ENCODE measurements at regions not wholly inside any gene's neighbourhood (a gene's known extent, or its start where the extent isn't known, plus 50 kb on each side); places are given as distances from the start of the nearest gene placed in this dataset.
A peak's percentile ranks its signal among the peaks of the same experiment; 100 is the strongest.

GRCh38 chr12:126418400-126418799 is 1353.2 kb downstream of the AACS start:
- no peaks in the 10 kb centered on the region for H3K9me3 ChIP-seq
- H3K27me3 ChIP-seq = no peaks in the 10 kb centered on the region
- peak in 1 of 2 donors; percentile 32 for DNase-seq
- no peak overlapping the region for H3K4me3 ChIP-seq
- no peak for TF ChIP-seq CTCF (IDR thresholded peaks at IDR 0.05)
- no peak for TF ChIP-seq EP300 (IDR thresholded peaks at IDR 0.05)
- TF ChIP-seq POLR2AphosphoS5 (IDR thresholded peaks at IDR 0.05) = no peak
- no peak for TF ChIP-seq POLR2A (IDR thresholded peaks at IDR 0.05)
- H3K27ac ChIP-seq = no peak overlapping the region
- WGBS, 5 donors = 61 to 85% (median 77%) methylated on average over 5 of the region's 5 CpGs
- no peaks in the 10 kb centered on the region for H3K4me1 ChIP-seq
- intact Hi-C loops (cut with DNase I; ENCODE audit: low total_unique reads) = no loop called here
- H3K36me3 ChIP-seq = no peaks in the 10 kb centered on the region

GRCh38 chr12:126419131-126419530 is 1353.9 kb downstream of the AACS start:
- intact Hi-C loops (cut with DNase I; ENCODE audit: low total_unique reads) = no loop called here
- Histone ChIP-seq H3K4me3 (no peak overlapping the region), H3K27ac (no peak overlapping the region), H3K27me3 (no peaks in the 10 kb centered on the region), H3K36me3 (no peaks in the 10 kb centered on the region), H3K9me3 (no peaks in the 10 kb centered on the region), H3K4me1 (no peaks in the 10 kb centered on the region)
- 37 to 53% (median 43%) methylated on average over 2 of the region's 2 CpGs for WGBS, 5 donors
- no peak for TF ChIP-seq POLR2AphosphoS5 (IDR thresholded peaks at IDR 0.05)
- TF ChIP-seq CTCF (IDR thresholded peaks at IDR 0.05) = no peak
- TF ChIP-seq EP300 (IDR thresholded peaks at IDR 0.05) = no peak
- DNase-seq = no peak

GRCh38 chr12:126424696-126425095 is 1359.5 kb downstream of the AACS start:
- no peak for DNase-seq
- TF ChIP-seq POLR2AphosphoS5 (IDR thresholded peaks at IDR 0.05) (no peak), CTCF (IDR thresholded peaks at IDR 0.05) (no peak), EP300 (IDR thresholded peaks at IDR 0.05) (no peak), POLR2A (IDR thresholded peaks at IDR 0.05) (no peak)
- 45 to 66% (median 52%) methylated on average over 3 of the region's 3 CpGs for WGBS, 5 donors
- Histone ChIP-seq H3K9me3 (no peaks in the 10 kb centered on the region), H3K27ac (no peak overlapping the region), H3K27me3 (no peaks in the 10 kb centered on the region), H3K36me3 (no peaks in the 10 kb centered on the region), H3K4me3 (no peak overlapping the region), H3K4me1 (no peaks in the 10 kb centered on the region)
- intact Hi-C loops (cut with DNase I; ENCODE audit: low total_unique reads) = no loop called here

- H3K36me3 ChIP-seq = no peaks in the 10 kb centered on the region
- H3K27ac ChIP-seq = no peak overlapping the region
- H3K27me3 ChIP-seq = no peaks in the 10 kb centered on the region
- H3K4me1 ChIP-seq = no peaks in the 10 kb centered on the region
- intact Hi-C loops (cut with DNase I; ENCODE audit: low total_unique reads) = no loop called here
- H3K4me3 ChIP-seq = no peak overlapping the region
- no peaks in the 10 kb centered on the region for H3K9me3 ChIP-seq
- WGBS, 5 donors = 73 to 82% (median 80%) methylated on average over 7 of the region's 7 CpGs
- DNase-seq = no peak
- TF ChIP-seq POLR2A (IDR thresholded peaks at IDR 0.05) (no peak), POLR2AphosphoS5 (IDR thresholded peaks at IDR 0.05) (no peak), EP300 (IDR thresholded peaks at IDR 0.05) (no peak), CTCF (IDR thresholded peaks at IDR 0.05) (no peak)
Observed at GRCh38 chr12:126425264-126425663, 1360.0 kb downstream of the AACS start.

Data from stomach (tissue), 8 donors.